Gastroesophageal sphincter (tissue), 3 donors: ENCODE measurements at regions not wholly inside any gene's neighbourhood (a gene's known extent, or its start where the extent isn't known, plus 50 kb on each side); places are given as distances from the start of the nearest gene placed in this dataset.

ENCODE experiments used
- EP300 ChIP-seq: sonication (generic); formaldehyde crosslinking; IDR thresholded peaks from one replicate; pipeline ENCODE4 v1.6.1; 2017; ENCODE audit warnings: antibody characterized with exemption, mild to moderate bottlenecking
- POLR2A ChIP-seq, 2 donors: fragments of 450-650 bp; IDR thresholded peaks; one replicate each; pipeline ENCODE4 v1.6.1; 2017; ENCODE audit warnings: antibody characterized with exemption in 2 of 2, mild to moderate bottlenecking in 2 of 2, moderate library complexity in 1 of 2
- POLR2AphosphoS5 ChIP-seq: sonication (generic); formaldehyde crosslinking; IDR thresholded peaks from one replicate; pipeline ENCODE4 v1.6.1; 2017; ENCODE audit warnings: antibody characterized with exemption
- TF ChIP-seq, protein P1 (sequence below), 4 experiments: fragments of 200-600 bp in 2 of 4; fragments of 450-650 bp in 2 of 4; sonication (generic) in 1 of 4; IDR thresholded peaks; one replicate each; pipeline ENCODE4 v1.5.1; 2017 to 2019; ENCODE audit warnings: antibody characterized with exemption in 4 of 4, mild to moderate bottlenecking in 2 of 4, moderate library complexity in 2 of 4

DNA sequence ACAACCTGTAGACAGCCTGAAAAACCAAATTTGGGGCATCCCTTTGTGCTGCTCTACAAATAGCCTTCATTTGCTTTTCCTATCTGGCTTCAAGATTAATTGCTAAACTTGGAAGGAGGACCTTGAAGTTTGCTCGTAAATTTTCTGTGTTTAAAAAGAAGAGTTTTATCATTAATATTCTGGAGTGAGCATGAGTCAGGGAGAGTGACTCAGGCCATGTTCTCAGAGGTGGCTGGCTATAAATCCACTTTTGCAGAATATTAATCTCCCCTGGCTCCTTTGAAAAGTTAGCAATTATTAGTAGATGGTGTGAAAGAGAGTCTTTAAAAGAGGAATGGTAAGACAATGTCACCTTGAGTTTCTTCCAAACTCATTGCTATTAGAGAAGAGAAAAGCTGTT, 91.0 kb downstream of the ANKEF1 start:
- TF ChIP-seq, protein P1, sequence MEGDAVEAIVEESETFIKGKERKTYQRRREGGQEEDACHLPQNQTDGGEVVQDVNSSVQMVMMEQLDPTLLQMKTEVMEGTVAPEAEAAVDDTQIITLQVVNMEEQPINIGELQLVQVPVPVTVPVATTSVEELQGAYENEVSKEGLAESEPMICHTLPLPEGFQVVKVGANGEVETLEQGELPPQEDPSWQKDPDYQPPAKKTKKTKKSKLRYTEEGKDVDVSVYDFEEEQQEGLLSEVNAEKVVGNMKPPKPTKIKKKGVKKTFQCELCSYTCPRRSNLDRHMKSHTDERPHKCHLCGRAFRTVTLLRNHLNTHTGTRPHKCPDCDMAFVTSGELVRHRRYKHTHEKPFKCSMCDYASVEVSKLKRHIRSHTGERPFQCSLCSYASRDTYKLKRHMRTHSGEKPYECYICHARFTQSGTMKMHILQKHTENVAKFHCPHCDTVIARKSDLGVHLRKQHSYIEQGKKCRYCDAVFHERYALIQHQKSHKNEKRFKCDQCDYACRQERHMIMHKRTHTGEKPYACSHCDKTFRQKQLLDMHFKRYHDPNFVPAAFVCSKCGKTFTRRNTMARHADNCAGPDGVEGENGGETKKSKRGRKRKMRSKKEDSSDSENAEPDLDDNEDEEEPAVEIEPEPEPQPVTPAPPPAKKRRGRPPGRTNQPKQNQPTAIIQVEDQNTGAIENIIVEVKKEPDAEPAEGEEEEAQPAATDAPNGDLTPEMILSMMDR (IDR thresholded peaks at IDR 0.05) = no peak
- no peak for TF ChIP-seq EP300
- no peak for TF ChIP-seq POLR2A (IDR thresholded peaks at IDR 0.05)
- no peak for TF ChIP-seq POLR2AphosphoS5
